HEK293 (cell line): ENCODE measurements at regions not wholly inside any gene's neighbourhood (a gene's known extent, or its start where the extent isn't known, plus 50 kb on each side); places are given as distances from the start of the nearest gene placed in this dataset.

Experiments used
- CTCF ChIA-PET: fragments of 350-600 bp; formaldehyde crosslinking; extraction: SDS; loops from one replicate; lab custom pipeline; 2021; ENCODE audit warnings: antibody characterized with exemption; lab: Yijun Ruan, JAX
- POLR2A ChIA-PET: fragments of 300-600 bp; formaldehyde crosslinking; extraction: SDS; loops from one replicate; lab custom pipeline; 2020; ENCODE audit warnings: antibody characterized with exemption, inconsistent platforms; lab: Yijun Ruan, JAX
- H3K27ac ChIP-seq: fragments of 200-500 bp; sonication (Bioruptor generic); 2 replicates; pipeline ENCODE4 v1.5.1; 2014; ENCODE audit warnings: low read depth, low read length, control low read depth, inconsistent platforms; ENCODE audit errors: extremely low read depth
- H3K36me3 ChIP-seq, 2 experiments: fragments of 200-500 bp in 1 of 2; sonication (Bioruptor generic) in 1 of 2; 1 replicate in 1 of 2; 2 replicates in 1 of 2; pipeline ENCODE4 v1.5.1; 2014 to 2017; ENCODE audit warnings: inconsistent platforms in 2 of 2, low read length in 2 of 2; ENCODE audit not compliant: control insufficient read depth in 2 of 2, insufficient read depth in 1 of 2
- H3K4me1 ChIP-seq: fragments of 200-500 bp; sonication (Bioruptor generic); 2 replicates; pipeline ENCODE4 v1.5.1; 2014; ENCODE audit warnings: mild to moderate bottlenecking, low read length, inconsistent platforms; ENCODE audit not compliant: control insufficient read depth, insufficient read depth
- H3K4me3 ChIP-seq: 2 replicates; pipeline ENCODE4 v1.5.1; 2011; ENCODE audit warnings: low read depth, mild to moderate bottlenecking, control low read depth, low read length, moderate library complexity
- H3K9me3 ChIP-seq: fragments of 200-500 bp; sonication (Bioruptor generic); 2 replicates; pipeline ENCODE4 v1.5.1; 2014; ENCODE audit warnings: low read depth, low read length, inconsistent platforms; ENCODE audit not compliant: control insufficient read depth, insufficient read depth
- MYNN ChIP-seq: fragments of 450-650 bp; formaldehyde crosslinking; IDR thresholded peaks from 2 replicates; pipeline ENCODE4 v1.5.1; 2016; ENCODE audit warnings: missing biosample characterization, missing genetic modification characterization, borderline replicate concordance
- SETDB1 ChIP-seq: IDR thresholded peaks from one replicate; pipeline ENCODE4 v1.6.1; 2017; ENCODE audit warnings: mild to moderate bottlenecking, low read length, moderate library complexity, mixed read lengths; ENCODE audit not compliant: insufficient read length
- TRIM28 ChIP-seq: IDR thresholded peaks from 2 replicates; pipeline ENCODE4 v1.6.1; 2011; ENCODE audit warnings: low read length, control low read depth, borderline replicate concordance
- ZEB2 ChIP-seq: fragments of 450-650 bp; formaldehyde crosslinking; IDR thresholded peaks from 2 replicates; pipeline ENCODE4 v1.5.1; 2016; ENCODE audit warnings: missing biosample characterization, missing genetic modification characterization
- ZNF114 ChIP-seq: fragments of 450-650 bp; formaldehyde crosslinking; IDR thresholded peaks from 2 replicates; pipeline ENCODE4 v1.5.0; 2017; ENCODE audit warnings: missing biosample characterization, missing genetic modification characterization
- ZNF175 ChIP-seq: fragments of 450-650 bp; formaldehyde crosslinking; IDR thresholded peaks from 2 replicates; pipeline ENCODE4 v1.5.1; 2016; ENCODE audit warnings: missing biosample characterization, missing genetic modification characterization
- ZNF184 ChIP-seq: fragments of 450-650 bp; IDR thresholded peaks from 2 replicates; pipeline ENCODE4 v1.5.1; 2018; ENCODE audit warnings: missing biosample characterization, mild to moderate bottlenecking, missing genetic modification characterization
- ZNF19 ChIP-seq: fragments of 450-650 bp; formaldehyde crosslinking; IDR thresholded peaks from 2 replicates; pipeline ENCODE4; 2016; ENCODE audit warnings: missing biosample characterization, missing genetic modification characterization, low read depth
- ZNF214 ChIP-seq: fragments of 450-650 bp; formaldehyde crosslinking; IDR thresholded peaks from 2 replicates; pipeline ENCODE4 v1.5.1; 2017; ENCODE audit warnings: missing biosample characterization, mild to moderate bottlenecking, missing genetic modification characterization, borderline replicate concordance
- ZNF529 ChIP-seq: fragments of 450-650 bp; formaldehyde crosslinking; IDR thresholded peaks from 2 replicates; pipeline ENCODE4 v1.5.1; 2017; ENCODE audit warnings: missing genetic modification characterization, missing biosample characterization; ENCODE audit not compliant: insufficient replicate concordance
- ZNF580 ChIP-seq: fragments of 450-650 bp; formaldehyde crosslinking; IDR thresholded peaks from 2 replicates; pipeline ENCODE4 v1.5.1; 2016; ENCODE audit warnings: missing biosample characterization, missing genetic modification characterization
- ZNF670 ChIP-seq: fragments of 450-650 bp; formaldehyde crosslinking; IDR thresholded peaks from 2 replicates; pipeline ENCODE4 v1.5.1; 2016; ENCODE audit warnings: missing biosample characterization, missing genetic modification characterization, low read depth
- ZNF704 ChIP-seq: fragments of 450-650 bp; formaldehyde crosslinking; IDR thresholded peaks from 2 replicates; pipeline ENCODE4 v1.5.1; 2016; ENCODE audit warnings: missing biosample characterization, missing genetic modification characterization
- ZNF785 ChIP-seq: fragments of 450-650 bp; formaldehyde crosslinking; IDR thresholded peaks from 2 replicates; pipeline ENCODE4 v1.5.1; 2016; ENCODE audit warnings: missing biosample characterization, missing genetic modification characterization
- ZNF792 ChIP-seq: fragments of 450-650 bp; formaldehyde crosslinking; IDR thresholded peaks from 2 replicates; pipeline ENCODE4 v1.5.1; 2016; ENCODE audit warnings: missing biosample characterization, missing genetic modification characterization
- TF ChIP-seq, protein P1 (sequence below): fragments of 450-650 bp; formaldehyde crosslinking; IDR thresholded peaks from 2 replicates; pipeline ENCODE4 v1.5.1; 2016; ENCODE audit warnings: missing biosample characterization, missing genetic modification characterization, low read depth
- TF ChIP-seq, protein P2 (sequence below): fragments of 450-650 bp; formaldehyde crosslinking; IDR thresholded peaks from 2 replicates; pipeline ENCODE4 v1.5.1; 2016; ENCODE audit warnings: missing biosample characterization, missing genetic modification characterization
- TF ChIP-seq, protein P3 (sequence below): fragments of 450-650 bp; formaldehyde crosslinking; conservative IDR thresholded peaks from 2 replicates; pipeline ENCODE4 v1.5.1; 2016; ENCODE audit warnings: low read depth, missing biosample characterization, missing genetic modification characterization

GRCh38 chr2:102983786-102984185 lies 222.0 kb downstream of the TMEM182 start:
- Histone ChIP-seq H3K9me3 (no peaks in the 10 kb centered on the region), H3K27ac (no peak overlapping the region), H3K4me3 (no peak overlapping the region), H3K36me3 (no peaks in the 10 kb centered on the region), H3K4me1 (no peaks in the 10 kb centered on the region)
- TF ChIP-seq, protein P1, sequence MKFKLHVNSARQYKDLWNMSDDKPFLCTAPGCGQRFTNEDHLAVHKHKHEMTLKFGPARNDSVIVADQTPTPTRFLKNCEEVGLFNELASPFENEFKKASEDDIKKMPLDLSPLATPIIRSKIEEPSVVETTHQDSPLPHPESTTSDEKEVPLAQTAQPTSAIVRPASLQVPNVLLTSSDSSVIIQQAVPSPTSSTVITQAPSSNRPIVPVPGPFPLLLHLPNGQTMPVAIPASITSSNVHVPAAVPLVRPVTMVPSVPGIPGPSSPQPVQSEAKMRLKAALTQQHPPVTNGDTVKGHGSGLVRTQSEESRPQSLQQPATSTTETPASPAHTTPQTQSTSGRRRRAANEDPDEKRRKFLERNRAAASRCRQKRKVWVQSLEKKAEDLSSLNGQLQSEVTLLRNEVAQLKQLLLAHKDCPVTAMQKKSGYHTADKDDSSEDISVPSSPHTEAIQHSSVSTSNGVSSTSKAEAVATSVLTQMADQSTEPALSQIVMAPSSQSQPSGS = no peak
- TF ChIP-seq TRIM28 (no peak), ZNF184 (no peak), ZNF114 (tag by site-specific recombination) (no peak), ZEB2 (tag by site-specific recombination) (no peak), ZNF175 (tag by site-specific recombination) (no peak), ZNF214 (no peak), ZNF529 (tag by site-specific recombination) (no peak), MYNN (tag by site-specific recombination) (no peak), ZNF704 (no peak), ZNF785 (tag by site-specific recombination) (no peak), ZNF670 (tag by site-specific recombination) (no peak)
- TF ChIP-seq, protein P2, sequence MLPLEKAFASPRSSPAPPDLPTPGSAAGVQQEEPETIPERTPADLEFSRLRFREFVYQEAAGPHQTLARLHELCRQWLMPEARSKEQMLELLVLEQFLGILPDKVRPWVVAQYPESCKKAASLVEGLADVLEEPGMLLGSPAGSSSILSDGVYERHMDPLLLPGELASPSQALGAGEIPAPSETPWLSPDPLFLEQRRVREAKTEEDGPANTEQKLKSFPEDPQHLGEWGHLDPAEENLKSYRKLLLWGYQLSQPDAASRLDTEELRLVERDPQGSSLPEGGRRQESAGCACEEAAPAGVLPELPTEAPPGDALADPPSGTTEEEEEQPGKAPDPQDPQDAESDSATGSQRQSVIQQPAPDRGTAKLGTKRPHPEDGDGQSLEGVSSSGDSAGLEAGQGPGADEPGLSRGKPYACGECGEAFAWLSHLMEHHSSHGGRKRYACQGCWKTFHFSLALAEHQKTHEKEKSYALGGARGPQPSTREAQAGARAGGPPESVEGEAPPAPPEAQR (tag by site-specific recombination) = no peak
- POLR2A ChIA-PET = no interaction called here
- CTCF ChIA-PET = no interaction called here

- Histone ChIP-seq H3K4me1 (no peaks in the 10 kb centered on the region), H3K4me3 (no peak overlapping the region), H3K27ac (no peak overlapping the region), H3K36me3 (no peaks in the 10 kb centered on the region), H3K9me3 (no peaks in the 10 kb centered on the region)
- TF ChIP-seq ZNF19 (tag by site-specific recombination) = no peak
- no peak for TF ChIP-seq ZNF580
- TF ChIP-seq, protein P3, sequence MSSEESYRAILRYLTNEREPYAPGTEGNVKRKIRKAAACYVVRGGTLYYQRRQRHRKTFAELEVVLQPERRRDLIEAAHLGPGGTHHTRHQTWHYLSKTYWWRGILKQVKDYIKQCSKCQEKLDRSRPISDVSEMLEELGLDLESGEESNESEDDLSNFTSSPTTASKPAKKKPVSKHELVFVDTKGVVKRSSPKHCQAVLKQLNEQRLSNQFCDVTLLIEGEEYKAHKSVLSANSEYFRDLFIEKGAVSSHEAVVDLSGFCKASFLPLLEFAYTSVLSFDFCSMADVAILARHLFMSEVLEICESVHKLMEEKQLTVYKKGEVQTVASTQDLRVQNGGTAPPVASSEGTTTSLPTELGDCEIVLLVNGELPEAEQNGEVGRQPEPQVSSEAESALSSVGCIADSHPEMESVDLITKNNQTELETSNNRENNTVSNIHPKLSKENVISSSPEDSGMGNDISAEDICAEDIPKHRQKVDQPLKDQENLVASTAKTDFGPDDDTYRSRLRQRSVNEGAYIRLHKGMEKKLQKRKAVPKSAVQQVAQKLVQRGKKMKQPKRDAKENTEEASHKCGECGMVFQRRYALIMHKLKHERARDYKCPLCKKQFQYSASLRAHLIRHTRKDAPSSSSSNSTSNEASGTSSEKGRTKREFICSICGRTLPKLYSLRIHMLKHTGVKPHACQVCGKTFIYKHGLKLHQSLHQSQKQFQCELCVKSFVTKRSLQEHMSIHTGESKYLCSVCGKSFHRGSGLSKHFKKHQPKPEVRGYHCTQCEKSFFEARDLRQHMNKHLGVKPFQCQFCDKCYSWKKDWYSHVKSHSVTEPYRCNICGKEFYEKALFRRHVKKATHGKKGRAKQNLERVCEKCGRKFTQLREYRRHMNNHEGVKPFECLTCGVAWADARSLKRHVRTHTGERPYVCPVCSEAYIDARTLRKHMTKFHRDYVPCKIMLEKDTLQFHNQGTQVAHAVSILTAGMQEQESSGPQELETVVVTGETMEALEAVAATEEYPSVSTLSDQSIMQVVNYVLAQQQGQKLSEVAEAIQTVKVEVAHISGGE = no peak
- no peak for TF ChIP-seq ZNF792
- TF ChIP-seq SETDB1 = no peak
- CTCF ChIA-PET = interaction anchor here (1.4 kb wide), 1 partner anchor 11 kb away, joined by 7 read pairs; no protein-coding TSS in a partner anchor
- POLR2A ChIA-PET = no interaction called here
Measured at GRCh38 chr2:102986826-102987490, 225.1 kb downstream of the TMEM182 start.
